HEK293T (cell line): ENCODE measurements at regions not wholly inside any gene's neighbourhood (a gene's known extent, or its start where the extent isn't known, plus 50 kb on each side); places are given as distances from the start of the nearest gene placed in this dataset.

ENCODE experiments used
- CTCF ChIA-PET: fragments of 350-600 bp; formaldehyde crosslinking; extraction: SDS; loops from one replicate; lab custom pipeline; 2021; ENCODE audit warnings: antibody characterized with exemption, inconsistent platforms; lab: Yijun Ruan, JAX
- POLR2A ChIA-PET: fragments of 350-600 bp; formaldehyde crosslinking; extraction: SDS; loops from one replicate; lab custom pipeline; 2020; ENCODE audit warnings: antibody characterized with exemption, inconsistent platforms; lab: Yijun Ruan, JAX
- DNase-seq: peaks from one replicate; pipeline ENCODE4 v3.0.0; 2012; ENCODE audit warnings: mixed read lengths; ENCODE audit errors: extremely low spot score
- ARNT ChIP-seq: fragments of 450-650 bp; IDR thresholded peaks from 2 replicates; pipeline ENCODE4 v1.6.1; 2017; ENCODE audit warnings: mild to moderate bottlenecking
- BHLHE40 ChIP-seq: fragments of 450-650 bp; IDR thresholded peaks from 2 replicates; pipeline ENCODE4 v1.6.1; 2016; ENCODE audit warnings: mild to moderate bottlenecking, moderate library complexity, borderline replicate concordance
- CTBP1 ChIP-seq: fragments of 450-650 bp; IDR thresholded peaks from 2 replicates; pipeline ENCODE4 v1.6.1; 2016; ENCODE audit warnings: borderline replicate concordance
- ELF4 ChIP-seq: fragments of 450-650 bp; IDR thresholded peaks from 2 replicates; pipeline ENCODE4 v1.6.1; 2017; ENCODE audit warnings: antibody characterized with exemption
- FOXA1 ChIP-seq: fragments of 450-650 bp; IDR thresholded peaks from 2 replicates; pipeline ENCODE4 v1.6.1; 2016; ENCODE audit warnings: mild to moderate bottlenecking
- FOXK2 ChIP-seq: fragments of 450-650 bp; IDR thresholded peaks from 2 replicates; pipeline ENCODE4 v1.6.1; 2016; ENCODE audit warnings: mild to moderate bottlenecking
- FOXM1 ChIP-seq: fragments of 450-650 bp; IDR thresholded peaks from 2 replicates; pipeline ENCODE4 v1.6.1; 2017; ENCODE audit warnings: mild to moderate bottlenecking, borderline replicate concordance
- HDGF ChIP-seq: fragments of 450-650 bp; IDR thresholded peaks from 2 replicates; pipeline ENCODE4 v1.6.1; 2017; ENCODE audit warnings: antibody characterized with exemption, borderline replicate concordance
- L3MBTL2 ChIP-seq: fragments of 450-650 bp; conservative IDR thresholded peaks from 2 replicates; pipeline ENCODE4 v1.6.1; 2016; ENCODE audit warnings: mild to moderate bottlenecking
- LEF1 ChIP-seq: fragments of 450-650 bp; IDR thresholded peaks from 2 replicates; pipeline ENCODE4 v1.6.1; 2017; ENCODE audit warnings: mild to moderate bottlenecking, borderline replicate concordance
- NFRKB ChIP-seq: fragments of 450-650 bp; IDR thresholded peaks from 2 replicates; pipeline ENCODE4 v1.6.1; 2016; ENCODE audit warnings: mild to moderate bottlenecking, moderate library complexity
- PKNOX1 ChIP-seq: fragments of 450-650 bp; IDR thresholded peaks from 2 replicates; pipeline ENCODE4 v1.6.1; 2016
- SP1 ChIP-seq: fragments of 450-650 bp; IDR thresholded peaks from 2 replicates; pipeline ENCODE4 v1.6.1; 2017
- SUZ12 ChIP-seq: fragments of 450-650 bp; IDR thresholded peaks from 2 replicates; pipeline ENCODE4 v1.6.1; 2016; ENCODE audit warnings: mild to moderate bottlenecking
- TARDBP ChIP-seq: fragments of 450-650 bp; IDR thresholded peaks from 2 replicates; pipeline ENCODE4 v1.6.1; 2016
- ZNF384 ChIP-seq: fragments of 450-650 bp; IDR thresholded peaks from 2 replicates; pipeline ENCODE4 v1.6.1; 2016

- no peak for TF ChIP-seq CTBP1
- no peak for TF ChIP-seq ELF4
- no peak for TF ChIP-seq NFRKB
- TF ChIP-seq FOXK2: no peak
- no peak for TF ChIP-seq SUZ12
- TF ChIP-seq SP1: no peak
- no peak for TF ChIP-seq LEF1
- TF ChIP-seq ARNT: no peak
- ChIA-PET POLR2A (no interaction called here), CTCF (interaction anchor here (0.7 kb wide), 1 partner anchor 12 kb away, joined by 3 read pairs; no protein-coding TSS in a partner anchor)
- DNase-seq: no peak
Measured at GRCh38 chr4:140246216-140246615, 92.2 kb upstream of the MAML3 start.

- POLR2A ChIA-PET: interaction anchor here (0.6 to 1.6 kb wide), 3 partner anchors 8 to 90 kb away, joined by 3 read pairs; partner anchors contain the start of gene MAML3
- TF ChIP-seq TARDBP (no peak), NFRKB (no peak), ELF4 (no peak), SUZ12 (no peak), ZNF384 (no peak), FOXA1 (no peak)
- no peak for DNase-seq
- CTCF ChIA-PET: interaction anchor here (1.2 kb wide), 1 partner anchor 9 kb away, joined by 4 read pairs; no protein-coding TSS in a partner anchor
Measured at GRCh38 chr4:140244328-140244727, 90.3 kb upstream of the MAML3 start.

- no peak for DNase-seq
- CTCF ChIA-PET: interaction anchor here (0.7 to 1.2 kb wide), 3 partner anchors 10 to 84 kb away, joined by 3 to 4 read pairs (median 3); no protein-coding TSS in a partner anchor
- POLR2A ChIA-PET: interaction anchor here (1.4 kb wide), 1 partner anchor 81 kb away, joined by 3 read pairs; no protein-coding TSS in a partner anchor
- TF ChIP-seq ZNF384: no peak
- peak; percentile 72 for TF ChIP-seq PKNOX1
Measured at GRCh38 chr4:140243278-140243753, 89.3 kb upstream of the MAML3 start.

- CTCF ChIA-PET: interaction anchor here (0.6 to 0.8 kb wide), 3 partner anchors 40 to 368 kb away, joined by 3 read pairs; no protein-coding TSS in a partner anchor
- no peak for DNase-seq
- TF ChIP-seq ZNF384 (no peak), SUZ12 (no peak), BHLHE40 (no peak), FOXA1 (no peak), TARDBP (no peak), ARNT (no peak), NFRKB (no peak), FOXK2 (no peak), FOXM1 (no peak), LEF1 (no peak), PKNOX1 (no peak), SP1 (no peak), CTBP1 (no peak), HDGF (no peak), L3MBTL2 (no peak), ELF4 (no peak)
- POLR2A ChIA-PET: no interaction called here
Measured at GRCh38 chr4:140242357-140243277, 88.6 kb upstream of the MAML3 start.

- POLR2A ChIA-PET: no interaction called here
- no peak for TF ChIP-seq ZNF384
- no peak for TF ChIP-seq L3MBTL2
- no peak for TF ChIP-seq PKNOX1
- no peak for TF ChIP-seq NFRKB
- no peak for TF ChIP-seq ELF4
- no peak for TF ChIP-seq SP1
- no peak for TF ChIP-seq FOXA1
- no peak for TF ChIP-seq BHLHE40
- no peak for TF ChIP-seq TARDBP
- no peak for TF ChIP-seq ARNT
- TF ChIP-seq HDGF: no peak
- no peak for TF ChIP-seq LEF1
- TF ChIP-seq FOXK2: no peak
- no peak for TF ChIP-seq FOXM1
- no peak for TF ChIP-seq SUZ12
- TF ChIP-seq CTBP1: no peak
- CTCF ChIA-PET: no interaction called here
- DNase-seq: no peak
Measured at GRCh38 chr4:140240237-140240636, 86.3 kb upstream of the MAML3 start.

GRCh38 chr4:140239311-140239710 is 85.3 kb upstream of the MAML3 start:
- ChIA-PET CTCF (interaction anchor here (0.7 to 1.6 kb wide), 3 partner anchors 13 to 582 kb away, joined by 3 to 8 read pairs (median 3); no protein-coding TSS in a partner anchor), POLR2A (interaction anchor here (1.3 to 2.2 kb wide), 2 partner anchors 86 to 89 kb away, joined by 4 to 11 read pairs; partner anchors contain the start of gene MAML3)
- no peak for DNase-seq
- TF ChIP-seq ZNF384 (no peak), ARNT (no peak), LEF1 (no peak), HDGF (no peak), SUZ12 (no peak), PKNOX1 (no peak), BHLHE40 (no peak), FOXM1 (no peak), NFRKB (no peak), SP1 (no peak), FOXK2 (no peak), L3MBTL2 (no peak), CTBP1 (no peak), TARDBP (no peak)
